Dedifferentiated amniotic fluid mesenchymal stem cell (primary cell): ENCODE measurements at regions not wholly inside any gene's neighbourhood (a gene's known extent, or its start where the extent isn't known, plus 50 kb on each side); places are given as distances from the start of the nearest gene placed in this dataset.

Experiments used
- DNase-seq: peaks from one replicate; pipeline ENCODE4 v3.0.0-alpha.2; 2016; ENCODE audit errors: extremely low spot score

DNA sequence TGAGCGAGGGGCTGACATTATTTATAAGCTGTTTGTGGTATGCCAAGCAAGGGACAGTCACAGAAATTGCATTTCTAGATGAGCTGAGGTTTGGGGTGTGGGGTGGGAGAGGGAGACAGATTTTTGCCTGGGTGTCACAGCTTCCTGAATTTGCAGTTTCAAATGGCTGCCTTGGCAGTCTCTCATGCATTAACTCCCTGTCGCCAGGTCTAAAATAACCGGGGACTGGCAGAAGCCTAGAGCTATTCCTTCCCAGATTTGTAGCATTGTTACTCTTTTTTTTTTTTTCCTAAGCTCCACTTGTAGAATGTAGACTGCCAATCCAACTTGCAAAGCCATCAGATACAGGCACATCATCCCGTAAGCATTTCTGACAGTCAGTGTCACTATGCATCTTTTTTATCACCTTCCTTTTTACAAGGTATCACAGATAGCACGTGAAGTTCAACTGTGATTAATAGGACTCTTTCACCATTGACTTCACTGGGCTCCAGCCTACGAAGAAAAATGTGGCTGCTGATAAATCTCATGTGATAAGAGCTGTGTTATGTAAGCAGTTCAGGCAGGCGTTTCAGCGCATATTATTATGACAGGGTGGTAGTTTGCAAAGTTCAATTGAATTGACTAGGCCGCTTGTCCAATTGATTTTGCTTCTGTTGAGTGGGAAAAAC, 130.7 kb upstream of the CELF2 start:
- no peak for DNase-seq

DNA sequence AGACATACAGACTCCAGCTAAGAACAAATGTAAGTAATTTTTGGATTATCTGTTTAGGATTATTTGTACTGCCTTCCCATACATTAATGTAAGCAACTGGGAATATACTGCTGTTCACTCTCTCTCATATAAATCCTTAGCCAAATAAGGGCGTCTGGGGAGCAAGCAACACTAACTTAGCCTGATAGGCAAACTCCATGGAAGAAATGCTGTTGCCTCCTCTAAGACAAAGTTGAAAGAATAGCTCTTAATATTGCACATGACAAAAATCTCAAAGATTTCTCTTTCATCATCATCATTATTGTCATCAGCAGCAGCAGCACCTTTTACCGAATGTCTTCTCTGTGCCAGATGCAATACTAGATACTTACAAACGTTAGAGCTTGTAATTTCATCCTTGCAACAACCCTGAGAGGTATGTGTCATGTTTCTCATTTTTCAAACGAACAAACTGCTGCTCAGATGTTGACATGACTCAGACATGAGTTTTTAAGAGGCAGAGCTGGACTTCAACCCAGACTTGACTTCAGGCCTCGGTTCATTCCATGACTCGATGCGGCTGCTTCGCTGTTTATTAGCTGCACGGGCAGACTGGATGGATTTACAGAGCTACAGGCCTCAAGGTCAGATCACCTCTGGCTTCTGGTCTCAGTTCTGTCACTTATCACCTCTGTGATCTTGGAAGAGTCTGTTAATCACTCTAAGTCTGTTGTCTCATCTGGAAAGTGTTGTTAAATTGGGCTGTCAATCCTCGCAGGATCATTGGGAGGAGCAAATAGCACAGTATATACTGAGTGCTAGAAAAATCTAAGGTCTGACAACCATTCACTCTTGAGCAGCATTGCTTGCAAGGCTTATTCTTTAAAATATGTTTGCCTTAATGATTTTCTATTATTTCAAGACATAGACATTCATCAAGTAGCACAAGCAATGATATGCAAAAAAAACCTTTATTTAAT, 126.3 kb upstream of the CELF2 start:
- peak; percentile 39 for DNase-seq

- DNase-seq = no peak
Observed at GRCh38 chr10:10892290-10892875, 125.3 kb upstream of the CELF2 start.

DNA sequence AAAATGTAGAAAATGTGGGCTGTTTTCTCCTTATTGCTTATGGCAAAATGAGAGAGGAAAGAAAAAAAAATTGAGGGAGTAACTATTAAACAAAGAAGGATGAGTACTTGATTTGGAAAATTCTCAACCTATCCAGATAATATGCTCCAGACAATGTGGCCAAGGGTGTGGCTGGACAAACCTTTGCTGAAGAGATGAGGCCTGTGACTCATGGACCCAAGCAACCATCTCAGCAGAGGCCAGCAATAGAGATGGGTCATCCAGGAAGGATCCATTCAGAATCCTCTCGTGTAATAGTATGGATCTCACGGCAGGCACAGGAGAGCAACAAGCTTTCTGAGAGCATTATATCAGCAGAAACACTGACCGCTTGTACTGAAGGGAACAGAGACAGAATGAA, 120.3 kb upstream of the CELF2 start:
- no peak for DNase-seq

- DNase-seq = no peak
Observed at GRCh38 chr10:10901906-10902305, 115.8 kb upstream of the CELF2 start.

GRCh38 chr10:10902951-10903350, 114.7 kb upstream of the CELF2 start:
- DNase-seq = no peak

DNA sequence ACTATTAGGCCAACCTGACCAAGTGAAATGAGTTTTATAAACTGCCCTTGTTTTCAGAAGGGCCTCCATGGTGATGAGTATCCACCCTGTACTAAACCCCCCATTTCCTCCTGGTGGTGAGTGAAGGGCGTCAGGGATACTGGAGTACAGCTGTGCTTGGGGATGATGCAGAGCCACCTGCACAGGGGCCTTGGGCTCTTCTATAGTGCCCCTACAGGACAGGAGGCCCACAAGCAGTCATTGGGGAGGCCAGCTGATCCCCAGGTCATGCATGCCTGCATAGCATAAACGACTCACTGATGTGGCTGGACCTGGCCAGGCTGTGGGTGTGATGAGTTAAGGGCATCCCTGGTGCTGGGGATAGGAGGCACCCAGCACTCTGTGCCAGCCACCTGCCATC, 114.1 kb upstream of the CELF2 start:
- no peak for DNase-seq

GRCh38 chr10:10910634-10911033, 107.0 kb upstream of the CELF2 start:
- DNase-seq = no peak

DNA sequence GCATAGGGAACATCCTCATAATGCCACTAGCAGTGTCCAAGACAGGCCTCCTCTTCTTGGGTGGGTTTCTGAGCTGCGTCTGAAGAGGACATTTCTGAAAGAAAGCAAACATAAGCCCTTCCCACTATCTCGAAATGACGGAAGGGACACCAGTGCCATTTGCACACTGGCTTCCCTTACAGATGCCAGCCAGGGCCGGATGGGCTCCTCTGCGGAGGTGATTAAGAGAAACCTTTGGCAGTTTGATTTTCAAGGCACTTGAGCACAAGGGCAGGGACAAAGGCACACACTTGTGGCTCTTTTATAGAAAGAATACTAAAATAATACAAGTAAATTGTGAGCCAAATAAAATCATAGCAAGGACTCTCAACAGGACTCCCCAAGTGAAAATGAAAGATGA, 106.6 kb upstream of the CELF2 start:
- DNase-seq = no peak

GRCh38 chr10:10911471-10911921, 106.2 kb upstream of the CELF2 start:
- DNase-seq = peak; percentile 93

GRCh38 chr10:10914144-10914543, 103.5 kb upstream of the CELF2 start:
- DNase-seq = no peak

GRCh38 chr10:10915215-10915614, 102.5 kb upstream of the CELF2 start:
- no peak for DNase-seq

GRCh38 chr10:10917031-10917430, 100.6 kb upstream of the CELF2 start:
- DNase-seq = no peak

DNA sequence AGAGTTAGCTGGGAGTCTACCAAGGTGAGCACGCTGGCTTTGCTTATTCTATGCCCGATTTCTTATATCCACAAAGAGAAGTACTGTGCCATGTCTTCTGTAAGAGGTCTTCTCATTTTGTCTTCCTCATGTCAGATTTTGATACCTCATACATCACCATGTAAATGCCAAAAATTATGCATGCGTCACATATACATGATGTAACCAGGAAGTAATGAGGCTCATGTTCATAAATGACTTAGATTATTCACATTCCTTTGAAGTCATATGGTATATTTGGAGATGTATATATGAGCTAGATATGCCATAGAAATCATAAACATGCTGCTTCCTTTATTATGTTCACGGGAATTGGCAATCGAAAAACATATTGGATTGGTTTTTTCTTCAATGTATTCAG, 97.7 kb upstream of the CELF2 start:
- no peak for DNase-seq

DNA sequence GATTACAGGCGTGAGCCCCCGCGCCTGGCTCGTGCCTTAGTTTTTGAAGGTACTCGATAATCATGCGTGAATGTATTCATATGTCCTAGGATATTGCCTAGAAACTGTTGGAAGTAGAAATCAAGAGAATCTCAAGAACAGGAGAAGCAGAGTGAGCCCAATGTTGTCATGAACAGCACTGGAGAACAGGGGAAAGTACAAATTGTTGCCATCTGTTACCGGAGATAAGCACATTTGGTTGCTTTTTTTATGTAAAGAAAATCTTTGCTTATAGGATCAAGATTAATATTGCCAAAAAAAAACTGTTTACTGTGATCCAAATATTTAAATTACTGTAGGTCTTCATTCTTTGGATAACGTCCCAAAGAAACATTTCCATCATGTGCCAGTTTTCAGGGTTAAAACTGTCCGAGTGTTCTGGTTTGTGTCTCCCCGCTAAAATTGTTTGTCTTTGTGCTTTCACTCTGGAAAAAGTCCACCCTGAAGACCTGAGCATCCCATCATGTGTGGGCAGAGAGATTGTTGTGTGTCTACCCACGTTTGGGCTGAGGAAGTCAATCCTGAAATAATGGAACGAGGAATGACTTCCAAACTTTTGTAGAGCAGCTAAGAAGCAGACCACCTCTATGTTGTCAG, 95.7 kb upstream of the CELF2 start:
- no peak for DNase-seq

- no peak for DNase-seq
Observed at GRCh38 chr10:10923029-10923651, 94.5 kb upstream of the CELF2 start.

DNA sequence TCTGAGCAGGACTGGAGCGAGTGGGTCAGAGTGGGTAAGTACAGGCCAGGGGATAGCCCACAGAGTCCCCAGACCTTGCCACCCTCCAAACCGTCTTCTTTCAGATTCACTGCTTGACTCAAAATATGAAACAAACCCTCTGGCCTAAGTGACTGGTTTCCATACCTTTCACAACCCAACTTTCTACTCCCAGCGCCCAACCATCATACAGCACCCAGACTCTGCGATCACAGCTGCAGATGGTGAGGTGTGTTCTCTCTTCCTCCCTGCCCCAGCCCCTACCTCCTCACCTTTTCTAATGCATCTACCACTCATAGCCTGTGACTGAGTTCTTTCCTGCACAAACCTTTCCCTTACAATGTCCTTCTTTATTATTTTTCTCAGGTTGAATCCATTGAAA, 92.0 kb upstream of the CELF2 start:
- DNase-seq = no peak

DNA sequence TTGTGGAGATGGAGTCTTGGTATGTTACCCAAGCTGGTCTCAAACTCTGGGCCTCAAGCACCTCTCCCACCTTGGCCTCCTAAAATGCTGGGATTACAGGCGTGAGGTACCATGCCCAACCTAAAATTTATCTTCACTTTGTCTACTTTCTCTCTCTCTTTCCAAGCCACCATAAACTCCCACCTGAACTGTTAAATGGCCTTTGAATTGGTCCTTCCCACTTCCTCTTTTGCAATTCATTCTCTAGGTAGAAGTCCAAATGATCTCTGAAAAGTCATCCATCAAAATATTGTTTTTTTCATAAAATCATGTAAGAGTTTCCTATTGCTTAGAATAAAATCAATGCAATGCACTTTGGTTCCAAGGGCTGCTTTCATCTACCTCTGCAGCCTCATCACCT, 90.1 kb upstream of the CELF2 start:
- no peak for DNase-seq

GRCh38 chr10:10930979-10931743, 86.5 kb upstream of the CELF2 start:
- DNase-seq = no peak

DNA sequence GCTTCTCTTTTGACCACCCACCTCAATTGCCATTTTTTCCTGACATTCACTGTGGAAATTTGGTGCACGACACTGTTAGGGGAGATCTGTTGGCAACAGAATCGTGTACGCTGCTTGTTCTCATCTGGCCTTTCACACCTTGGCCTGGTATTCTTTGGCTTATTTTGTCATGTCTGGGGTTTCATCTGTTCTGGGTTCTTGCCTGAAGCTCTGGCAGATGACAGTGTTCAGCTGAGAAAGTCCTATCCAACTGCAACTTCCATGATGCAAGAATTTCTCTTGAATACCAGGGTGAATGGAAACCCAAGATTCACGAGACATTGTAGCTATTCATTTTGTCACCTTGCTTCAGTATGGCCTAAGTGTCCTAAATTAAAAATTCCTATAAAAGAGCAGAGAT, 82.6 kb upstream of the CELF2 start:
- DNase-seq = no peak

DNA sequence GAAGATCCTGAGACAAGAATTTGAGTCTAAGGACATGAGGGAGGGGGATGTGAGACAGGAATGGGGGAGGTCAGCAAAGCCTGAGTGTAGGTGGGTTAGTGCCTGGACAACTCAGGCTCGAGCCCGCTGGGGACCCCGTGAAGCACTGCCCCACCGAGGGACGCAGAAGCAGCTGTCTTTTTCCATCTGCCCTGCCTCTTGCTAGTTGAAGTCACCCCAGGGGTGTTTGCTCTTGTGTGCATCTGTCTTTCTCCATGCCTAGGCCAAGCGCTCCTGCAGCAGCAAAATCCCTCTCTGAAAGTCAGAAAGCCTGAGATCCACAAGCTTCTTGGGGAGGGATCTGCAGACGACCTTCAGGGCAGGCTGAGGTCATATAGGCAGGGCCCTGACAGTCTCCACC, 79.0 kb upstream of the CELF2 start:
- DNase-seq = no peak
